ENCODE measurements at regions not wholly inside any gene's neighbourhood (a gene's known extent, or its start where the extent isn't known, plus 50 kb on each side); places are given as distances from the start of the nearest gene placed in this dataset.
A peak's percentile ranks its signal among the peaks of the same experiment; 100 is the strongest.

- ChIA-PET CTCF (ENCODE audit: partially characterized antibody) (interaction anchor here (0.7 kb wide), 1 partner anchor 1707 kb away, joined by 3 read pairs; no protein-coding TSS in a partner anchor), POLR2A (ENCODE audit: partially characterized antibody) (no interaction called here)
- Histone ChIP-seq H3K36me3 (ENCODE audit: insufficient read depth, low read length) (no peaks in the 10 kb centered on the region), H3K9me3 (ENCODE audit: control insufficient read depth in 1 of 2, low read length in 2 of 2) (no peaks in the 10 kb centered on the region), H3K27ac (ENCODE audit: low read depth, low read length) (no peak overlapping the region), H3K27me3 (ENCODE audit: insufficient read depth, low read length) (no peaks in the 10 kb centered on the region), H3K4me3 (ENCODE audit: low read length in 2 of 2) (no peak overlapping the region), H3K4me1 (ENCODE audit: insufficient read depth, low read length) (peaks cover 8% of the 10 kb centered on the region)
- Mint-ChIP-seq H3K9me3 (no peaks in the 10 kb centered on the region), H3K4me1 (peaks cover 6 to 18% (median 12%) of the 10 kb centered on the region in 4 donors), H3K4me3 (no peak overlapping the region), H3K27ac (no peak overlapping the region), H3K27me3 (no peaks in the 10 kb centered on the region), H3K36me3 (no peaks in the 10 kb centered on the region)
- no peak for DNase-seq
- intact Hi-C loops (cut with micrococcal nuclease), result no loop called here
These were observed 101.1 kb upstream of the BOC start for GRCh38 chr3:113110267-113110666.

GRCh38 chr3:113111011-113111707 is 100.2 kb upstream of the BOC start:
- ChIA-PET CTCF (ENCODE audit: partially characterized antibody) (no interaction called here), POLR2A (ENCODE audit: partially characterized antibody) (no interaction called here)
- peak overlapping the region in 1 of 8 donors; percentile 2 for H3K4me3 Mint-ChIP-seq
- H3K27ac ChIP-seq (ENCODE audit: low read depth, low read length), result no peak overlapping the region
- intact Hi-C loops (cut with micrococcal nuclease), result no loop called here
- no peaks in the 10 kb centered on the region for H3K27me3 Mint-ChIP-seq
- no peaks in the 10 kb centered on the region for H3K9me3 ChIP-seq (ENCODE audit: control insufficient read depth in 1 of 2, low read length in 2 of 2)
- H3K36me3 Mint-ChIP-seq, result no peaks in the 10 kb centered on the region
- no peak overlapping the region for H3K4me3 ChIP-seq (ENCODE audit: low read length in 2 of 2)
- peak overlapping the region in 2 of 7 donors; percentile 55 to 59 for H3K27ac Mint-ChIP-seq
- H3K4me1 Mint-ChIP-seq, result peaks cover 6 to 18% (median 12%) of the 10 kb centered on the region in 4 donors
- H3K27me3 ChIP-seq (ENCODE audit: insufficient read depth, low read length), result no peaks in the 10 kb centered on the region
- no peaks in the 10 kb centered on the region for H3K9me3 Mint-ChIP-seq
- H3K4me1 ChIP-seq (ENCODE audit: insufficient read depth, low read length), result peaks cover 8% of the 10 kb centered on the region
- peak in 3 of 5 donors; percentile 5 to 50 (median 7) for DNase-seq
- H3K36me3 ChIP-seq (ENCODE audit: insufficient read depth, low read length), result no peaks in the 10 kb centered on the region

GRCh38 chr3:113113361-113113760 is 98.0 kb upstream of the BOC start:
- H3K4me3 Mint-ChIP-seq, result no peak overlapping the region
- H3K27ac Mint-ChIP-seq, result no peak overlapping the region
- peaks cover 6 to 18% (median 12%) of the 10 kb centered on the region in 4 donors for H3K4me1 Mint-ChIP-seq
- H3K27me3 Mint-ChIP-seq, result no peaks in the 10 kb centered on the region
- Histone ChIP-seq H3K36me3 (ENCODE audit: insufficient read depth, low read length) (no peaks in the 10 kb centered on the region), H3K4me1 (ENCODE audit: insufficient read depth, low read length) (peaks cover 8% of the 10 kb centered on the region), H3K4me3 (ENCODE audit: low read length in 2 of 2) (no peak overlapping the region), H3K27ac (ENCODE audit: low read depth, low read length) (no peak overlapping the region), H3K9me3 (ENCODE audit: control insufficient read depth in 1 of 2, low read length in 2 of 2) (no peaks in the 10 kb centered on the region), H3K27me3 (ENCODE audit: insufficient read depth, low read length) (no peaks in the 10 kb centered on the region)
- ChIA-PET POLR2A (ENCODE audit: partially characterized antibody) (no interaction called here), CTCF (ENCODE audit: partially characterized antibody) (interaction anchor here (1.1 kb wide), 1 partner anchor 175 kb away, joined by 3 read pairs; no protein-coding TSS in a partner anchor)
- intact Hi-C loops (cut with micrococcal nuclease), result no loop called here
- DNase-seq, result no peak
- no peaks in the 10 kb centered on the region for H3K36me3 Mint-ChIP-seq
- no peaks in the 10 kb centered on the region for H3K9me3 Mint-ChIP-seq

GRCh38 chr3:113117511-113118234 is 93.7 kb upstream of the BOC start:
- H3K36me3 ChIP-seq (ENCODE audit: insufficient read depth, low read length), result no peaks in the 10 kb centered on the region
- Mint-ChIP-seq H3K27me3 (no peaks in the 10 kb centered on the region), H3K4me3 (no peak overlapping the region), H3K27ac (no peak overlapping the region), H3K36me3 (no peaks in the 10 kb centered on the region), H3K9me3 (no peaks in the 10 kb centered on the region), H3K4me1 (no peaks in the 10 kb centered on the region)
- POLR2A ChIA-PET (ENCODE audit: partially characterized antibody), result no interaction called here
- CTCF ChIA-PET (ENCODE audit: partially characterized antibody), result no interaction called here
- H3K4me1 ChIP-seq (ENCODE audit: insufficient read depth, low read length), result no peaks in the 10 kb centered on the region
- H3K9me3 ChIP-seq (ENCODE audit: control insufficient read depth in 1 of 2, low read length in 2 of 2), result no peaks in the 10 kb centered on the region
- H3K27me3 ChIP-seq (ENCODE audit: insufficient read depth, low read length), result no peaks in the 10 kb centered on the region
- H3K27ac ChIP-seq (ENCODE audit: low read depth, low read length), result no peak overlapping the region
- DNase-seq, result no peak
- intact Hi-C loops (cut with micrococcal nuclease), result no loop called here
- no peak overlapping the region for H3K4me3 ChIP-seq (ENCODE audit: low read length in 2 of 2)

- H3K4me3 Mint-ChIP-seq, result no peak overlapping the region
- no peak for DNase-seq
- H3K4me1 ChIP-seq (ENCODE audit: insufficient read depth, low read length), result no peaks in the 10 kb centered on the region
- H3K27me3 Mint-ChIP-seq, result no peaks in the 10 kb centered on the region
- H3K36me3 Mint-ChIP-seq, result no peaks in the 10 kb centered on the region
- H3K4me1 Mint-ChIP-seq, result no peaks in the 10 kb centered on the region
- intact Hi-C loops (cut with micrococcal nuclease), result no loop called here
- H3K9me3 Mint-ChIP-seq, result no peaks in the 10 kb centered on the region
- no peaks in the 10 kb centered on the region for H3K36me3 ChIP-seq (ENCODE audit: insufficient read depth, low read length)
- H3K9me3 ChIP-seq (ENCODE audit: control insufficient read depth in 1 of 2, low read length in 2 of 2), result no peaks in the 10 kb centered on the region
- no peak overlapping the region for H3K4me3 ChIP-seq (ENCODE audit: low read length in 2 of 2)
- POLR2A ChIA-PET (ENCODE audit: partially characterized antibody), result no interaction called here
- H3K27ac ChIP-seq (ENCODE audit: low read depth, low read length), result no peak overlapping the region
- H3K27ac Mint-ChIP-seq, result no peak overlapping the region
- H3K27me3 ChIP-seq (ENCODE audit: insufficient read depth, low read length), result no peaks in the 10 kb centered on the region
- CTCF ChIA-PET (ENCODE audit: partially characterized antibody), result no interaction called here
These were observed 93.0 kb upstream of the BOC start for GRCh38 chr3:113118336-113118735.

- Mint-ChIP-seq H3K9me3 (peaks cover 0 to 1% (median 0%) of the 10 kb centered on the region in 8 donors), H3K27ac (no peak overlapping the region), H3K36me3 (no peaks in the 10 kb centered on the region), H3K27me3 (no peaks in the 10 kb centered on the region), H3K4me3 (no peak overlapping the region), H3K4me1 (peaks cover 0 to 2% (median 0%) of the 10 kb centered on the region in 4 donors)
- H3K4me1 ChIP-seq (ENCODE audit: insufficient read depth, low read length), result no peaks in the 10 kb centered on the region
- no peak overlapping the region for H3K27ac ChIP-seq (ENCODE audit: low read depth, low read length)
- POLR2A ChIA-PET (ENCODE audit: partially characterized antibody), result no interaction called here
- DNase-seq, result no peak
- no peaks in the 10 kb centered on the region for H3K9me3 ChIP-seq (ENCODE audit: control insufficient read depth in 1 of 2, low read length in 2 of 2)
- intact Hi-C loops (cut with micrococcal nuclease), result no loop called here
- CTCF ChIA-PET (ENCODE audit: partially characterized antibody), result no interaction called here
- no peak overlapping the region for H3K4me3 ChIP-seq (ENCODE audit: low read length in 2 of 2)
- no peaks in the 10 kb centered on the region for H3K27me3 ChIP-seq (ENCODE audit: insufficient read depth, low read length)
- H3K36me3 ChIP-seq (ENCODE audit: insufficient read depth, low read length), result no peaks in the 10 kb centered on the region
These were observed 87.0 kb upstream of the BOC start for GRCh38 chr3:113124256-113124830.

GRCh38 chr3:113125951-113126350 is 85.4 kb upstream of the BOC start:
- Histone ChIP-seq H3K4me1 (ENCODE audit: insufficient read depth, low read length) (no peaks in the 10 kb centered on the region), H3K27ac (ENCODE audit: low read depth, low read length) (no peak overlapping the region), H3K36me3 (ENCODE audit: insufficient read depth, low read length) (no peaks in the 10 kb centered on the region), H3K4me3 (ENCODE audit: low read length in 2 of 2) (no peak overlapping the region), H3K9me3 (ENCODE audit: control insufficient read depth in 1 of 2, low read length in 2 of 2) (no peaks in the 10 kb centered on the region), H3K27me3 (ENCODE audit: insufficient read depth, low read length) (no peaks in the 10 kb centered on the region)
- CTCF ChIA-PET (ENCODE audit: partially characterized antibody), result interaction anchor here (0.6 kb wide), 1 partner anchor 473 kb away, joined by 3 read pairs; no protein-coding TSS in a partner anchor
- no peak for DNase-seq
- Mint-ChIP-seq H3K27ac (no peak overlapping the region), H3K9me3 (peaks cover 0 to 2% (median 0%) of the 10 kb centered on the region in 8 donors), H3K4me1 (peaks cover 0 to 2% (median 0%) of the 10 kb centered on the region in 4 donors), H3K27me3 (no peaks in the 10 kb centered on the region), H3K4me3 (no peak overlapping the region), H3K36me3 (no peaks in the 10 kb centered on the region)
- intact Hi-C loops (cut with micrococcal nuclease), result no loop called here
- POLR2A ChIA-PET (ENCODE audit: partially characterized antibody), result interaction anchor here (0.6 kb wide), 1 partner anchor 13 kb away, joined by 3 read pairs; no protein-coding TSS in a partner anchor
